HepG2 (cell line): ENCODE measurements at regions not wholly inside any gene's neighbourhood (a gene's known extent, or its start where the extent isn't known, plus 50 kb on each side); places are given as distances from the start of the nearest gene placed in this dataset.

Experiments used
- CEBPG ChIP-seq: IDR thresholded peaks from 2 replicates; pipeline ENCODE4 v1.6.1; 2016
- HOXA9 ChIP-seq: sonication (generic); formaldehyde crosslinking; IDR thresholded peaks from 2 replicates; pipeline ENCODE4 v1.8.1; 2022; ENCODE audit warnings: missing genetic modification reagents, mild to moderate bottlenecking, moderate library complexity, borderline replicate concordance
- RFX3 ChIP-seq: IDR thresholded peaks from 2 replicates; pipeline ENCODE4 v1.6.1; 2016; ENCODE audit warnings: missing biosample characterization, missing genetic modification reagents
- ZNF230 ChIP-seq: sonication (generic); formaldehyde crosslinking; IDR thresholded peaks from 2 replicates; pipeline ENCODE4 v1.4.0; 2020; ENCODE audit warnings: mild to moderate bottlenecking, missing genetic modification reagents
- ZNF275 ChIP-seq: sonication (generic); formaldehyde crosslinking; IDR thresholded peaks from 2 replicates; pipeline ENCODE4 v1.8.0; 2022; ENCODE audit warnings: missing genetic modification reagents, mild to moderate bottlenecking, inconsistent platforms, borderline replicate concordance
- ZNF3 ChIP-seq: IDR thresholded peaks from 2 replicates; pipeline ENCODE4 v1.7.0; 2017; ENCODE audit warnings: inconsistent platforms
- ZNF543 ChIP-seq: sonication (generic); formaldehyde crosslinking; IDR thresholded peaks from 2 replicates; pipeline ENCODE4 v1.4.0; 2020; ENCODE audit warnings: mild to moderate bottlenecking, missing genetic modification reagents
- ZNF746 ChIP-seq: sonication (generic); formaldehyde crosslinking; IDR thresholded peaks from 2 replicates; pipeline ENCODE4 v1.8.0; 2022; ENCODE audit warnings: mild to moderate bottlenecking, missing genetic modification reagents
- ZNF775 ChIP-seq: sonication (generic); formaldehyde crosslinking; IDR thresholded peaks from 2 replicates; pipeline ENCODE4 v1.4.0; 2020; ENCODE audit warnings: missing genetic modification reagents, mild to moderate bottlenecking, moderate library complexity, borderline replicate concordance
- TF ChIP-seq, protein P1 (sequence below): fragments of 450-650 bp; IDR thresholded peaks from 2 replicates; pipeline ENCODE4 v1.6.1; 2017; ENCODE audit warnings: mild to moderate bottlenecking
- TF ChIP-seq, protein P2 (sequence below): IDR thresholded peaks from 2 replicates; pipeline ENCODE4 v1.6.1; 2016; ENCODE audit warnings: control low read depth
- TF ChIP-seq, protein P3 (sequence below), 2 experiments: fragments of 450-650 bp in 1 of 2; sonication (generic) in 1 of 2; formaldehyde crosslinking; IDR thresholded peaks; 2 replicates each; pipeline versions ENCODE4 v1.5.0 to v1.8.0; 2020 to 2022; ENCODE audit warnings: mild to moderate bottlenecking in 1 of 2, missing genetic modification reagents in 1 of 2

- TF ChIP-seq ZNF775 (CRISPR knock-in tag) (no peak), ZNF3 (CRISPR knock-in tag) (no peak), ZNF746 (CRISPR knock-in tag) (no peak), RFX3 (no peak), HOXA9 (CRISPR knock-in tag) (no peak), ZNF230 (CRISPR knock-in tag) (no peak), ZNF275 (no peak), CEBPG (CRISPR knock-in tag) (0 out of 2 replicates have a peak, but pooled peaks have one; percentile 19), ZNF543 (CRISPR knock-in tag) (no peak)
- TF ChIP-seq, protein P1, sequence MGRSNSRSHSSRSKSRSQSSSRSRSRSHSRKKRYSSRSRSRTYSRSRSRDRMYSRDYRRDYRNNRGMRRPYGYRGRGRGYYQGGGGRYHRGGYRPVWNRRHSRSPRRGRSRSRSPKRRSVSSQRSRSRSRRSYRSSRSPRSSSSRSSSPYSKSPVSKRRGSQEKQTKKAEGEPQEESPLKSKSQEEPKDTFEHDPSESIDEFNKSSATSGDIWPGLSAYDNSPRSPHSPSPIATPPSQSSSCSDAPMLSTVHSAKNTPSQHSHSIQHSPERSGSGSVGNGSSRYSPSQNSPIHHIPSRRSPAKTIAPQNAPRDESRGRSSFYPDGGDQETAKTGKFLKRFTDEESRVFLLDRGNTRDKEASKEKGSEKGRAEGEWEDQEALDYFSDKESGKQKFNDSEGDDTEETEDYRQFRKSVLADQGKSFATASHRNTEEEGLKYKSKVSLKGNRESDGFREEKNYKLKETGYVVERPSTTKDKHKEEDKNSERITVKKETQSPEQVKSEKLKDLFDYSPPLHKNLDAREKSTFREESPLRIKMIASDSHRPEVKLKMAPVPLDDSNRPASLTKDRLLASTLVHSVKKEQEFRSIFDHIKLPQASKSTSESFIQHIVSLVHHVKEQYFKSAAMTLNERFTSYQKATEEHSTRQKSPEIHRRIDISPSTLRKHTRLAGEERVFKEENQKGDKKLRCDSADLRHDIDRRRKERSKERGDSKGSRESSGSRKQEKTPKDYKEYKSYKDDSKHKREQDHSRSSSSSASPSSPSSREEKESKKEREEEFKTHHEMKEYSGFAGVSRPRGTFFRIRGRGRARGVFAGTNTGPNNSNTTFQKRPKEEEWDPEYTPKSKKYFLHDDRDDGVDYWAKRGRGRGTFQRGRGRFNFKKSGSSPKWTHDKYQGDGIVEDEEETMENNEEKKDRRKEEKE: no peak
- TF ChIP-seq, protein P2, sequence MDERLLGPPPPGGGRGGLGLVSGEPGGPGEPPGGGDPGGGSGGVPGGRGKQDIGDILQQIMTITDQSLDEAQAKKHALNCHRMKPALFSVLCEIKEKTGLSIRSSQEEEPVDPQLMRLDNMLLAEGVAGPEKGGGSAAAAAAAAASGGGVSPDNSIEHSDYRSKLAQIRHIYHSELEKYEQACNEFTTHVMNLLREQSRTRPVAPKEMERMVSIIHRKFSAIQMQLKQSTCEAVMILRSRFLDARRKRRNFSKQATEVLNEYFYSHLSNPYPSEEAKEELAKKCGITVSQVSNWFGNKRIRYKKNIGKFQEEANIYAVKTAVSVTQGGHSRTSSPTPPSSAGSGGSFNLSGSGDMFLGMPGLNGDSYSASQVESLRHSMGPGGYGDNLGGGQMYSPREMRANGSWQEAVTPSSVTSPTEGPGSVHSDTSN: no peak
- TF ChIP-seq, protein P3, sequence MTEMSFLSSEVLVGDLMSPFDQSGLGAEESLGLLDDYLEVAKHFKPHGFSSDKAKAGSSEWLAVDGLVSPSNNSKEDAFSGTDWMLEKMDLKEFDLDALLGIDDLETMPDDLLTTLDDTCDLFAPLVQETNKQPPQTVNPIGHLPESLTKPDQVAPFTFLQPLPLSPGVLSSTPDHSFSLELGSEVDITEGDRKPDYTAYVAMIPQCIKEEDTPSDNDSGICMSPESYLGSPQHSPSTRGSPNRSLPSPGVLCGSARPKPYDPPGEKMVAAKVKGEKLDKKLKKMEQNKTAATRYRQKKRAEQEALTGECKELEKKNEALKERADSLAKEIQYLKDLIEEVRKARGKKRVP (CRISPR knock-in tag; IDR thresholded peaks at IDR 0.05): peak in 1 of 2 experiments; percentile 49; a peak in 1 of 4 replicates
Observed at GRCh38 chr6:113486199-113486598, 370.9 kb upstream of the MARCKS start (continued).
